Lower leg skin (tissue), 3 donors: ENCODE measurements at regions not wholly inside any gene's neighbourhood (a gene's known extent, or its start where the extent isn't known, plus 50 kb on each side); places are given as distances from the start of the nearest gene placed in this dataset.

ENCODE experiments used
- POLR2A ChIP-seq, 2 donors: fragments of 450-650 bp; IDR thresholded peaks; one replicate each; pipeline ENCODE4 v1.6.1; 2016 to 2017; ENCODE audit warnings: antibody characterized with exemption in 2 of 2, mild to moderate bottlenecking in 1 of 2, moderate library complexity in 1 of 2
- TF ChIP-seq, protein P1 (sequence below), 3 donors: fragments of 450-650 bp; IDR thresholded peaks; one replicate each; pipeline ENCODE4 v1.5.1; 2016; ENCODE audit warnings: antibody characterized with exemption in 3 of 3, mild to moderate bottlenecking in 3 of 3, moderate library complexity in 2 of 3

DNA sequence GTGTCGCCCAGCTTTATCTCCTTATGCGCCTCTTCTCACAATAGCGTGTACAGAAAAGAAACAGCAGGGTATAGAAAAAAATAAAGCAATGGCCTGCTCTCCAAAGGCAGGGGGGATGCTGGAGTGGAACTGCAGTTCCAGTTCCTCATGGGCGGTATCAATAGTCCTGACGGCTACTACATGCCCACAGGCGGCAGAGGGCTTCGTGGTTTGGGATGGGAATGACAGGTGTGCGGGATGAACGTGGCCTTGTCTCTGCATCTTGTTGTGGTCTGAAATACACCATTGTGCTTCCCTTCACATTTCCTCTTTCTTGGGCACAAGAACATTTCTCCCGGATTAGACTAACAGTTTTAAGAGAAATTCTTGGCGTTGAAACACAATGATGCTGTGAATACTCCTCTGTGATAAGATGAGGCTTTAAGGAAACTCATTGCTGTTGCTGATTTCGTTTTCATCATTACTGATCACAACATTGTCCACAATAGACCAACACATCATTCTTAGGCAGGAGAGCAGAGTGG is 124.1 kb upstream of the IGFBP7 start:
- TF ChIP-seq POLR2A (IDR thresholded peaks at IDR 0.05), result no peak
- TF ChIP-seq, protein P1, sequence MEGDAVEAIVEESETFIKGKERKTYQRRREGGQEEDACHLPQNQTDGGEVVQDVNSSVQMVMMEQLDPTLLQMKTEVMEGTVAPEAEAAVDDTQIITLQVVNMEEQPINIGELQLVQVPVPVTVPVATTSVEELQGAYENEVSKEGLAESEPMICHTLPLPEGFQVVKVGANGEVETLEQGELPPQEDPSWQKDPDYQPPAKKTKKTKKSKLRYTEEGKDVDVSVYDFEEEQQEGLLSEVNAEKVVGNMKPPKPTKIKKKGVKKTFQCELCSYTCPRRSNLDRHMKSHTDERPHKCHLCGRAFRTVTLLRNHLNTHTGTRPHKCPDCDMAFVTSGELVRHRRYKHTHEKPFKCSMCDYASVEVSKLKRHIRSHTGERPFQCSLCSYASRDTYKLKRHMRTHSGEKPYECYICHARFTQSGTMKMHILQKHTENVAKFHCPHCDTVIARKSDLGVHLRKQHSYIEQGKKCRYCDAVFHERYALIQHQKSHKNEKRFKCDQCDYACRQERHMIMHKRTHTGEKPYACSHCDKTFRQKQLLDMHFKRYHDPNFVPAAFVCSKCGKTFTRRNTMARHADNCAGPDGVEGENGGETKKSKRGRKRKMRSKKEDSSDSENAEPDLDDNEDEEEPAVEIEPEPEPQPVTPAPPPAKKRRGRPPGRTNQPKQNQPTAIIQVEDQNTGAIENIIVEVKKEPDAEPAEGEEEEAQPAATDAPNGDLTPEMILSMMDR (IDR thresholded peaks at IDR 0.05), result no peak
